NCI-H2196 treated with DMSO at 0.1 percent for 48 hours (cell line): ENCODE measurements at regions not wholly inside any gene's neighbourhood (a gene's known extent, or its start where the extent isn't known, plus 50 kb on each side); places are given as distances from the start of the nearest gene placed in this dataset.
"Not testable (repeated sequence)": the region's sequence is repeated elsewhere in the genome, so short reads cannot be mapped to it uniquely, and the experiment has no call there.

Experiments
- DNase-seq: peaks from one replicate; lab custom pipeline; 2025; ENCODE audit not compliant: unreplicated experiment; lab: John Stamatoyannopoulos, UW

GRCh38 chr2:138215958-138216357 is 251.7 kb downstream of the HNMT start:
- DNase-seq = no peak

GRCh38 chr2:138217975-138218374 is 253.7 kb downstream of the HNMT start:
- no peak for DNase-seq

- no peak for DNase-seq
Measured at GRCh38 chr2:138218397-138218796, 254.1 kb downstream of the HNMT start.

GRCh38 chr2:138219961-138220360 is 255.7 kb downstream of the HNMT start:
- no peak for DNase-seq

- DNase-seq = no peak
Measured at GRCh38 chr2:138221358-138221757, 257.1 kb downstream of the HNMT start.

GRCh38 chr2:138223319-138223718 is 259.0 kb downstream of the HNMT start:
- DNase-seq = no peak

- DNase-seq = no peak
Measured at GRCh38 chr2:138227195-138227594, 262.9 kb downstream of the HNMT start.

- no peak for DNase-seq
Measured at GRCh38 chr2:138228101-138228500, 263.8 kb downstream of the HNMT start.

- DNase-seq = no peak
Measured at GRCh38 chr2:138234265-138234664, 267.3 kb upstream of the SPOPL start.

GRCh38 chr2:138235041-138235440 is 266.5 kb upstream of the SPOPL start:
- DNase-seq = no peak

- no peak for DNase-seq
Measured at GRCh38 chr2:138236142-138236541, 265.4 kb upstream of the SPOPL start.

- no peak for DNase-seq
Measured at GRCh38 chr2:138237667-138238384, 263.7 kb upstream of the SPOPL start.

- no peak for DNase-seq
Measured at GRCh38 chr2:138238908-138239307, 262.7 kb upstream of the SPOPL start.

- DNase-seq = no peak
Measured at GRCh38 chr2:138239902-138240491, 261.6 kb upstream of the SPOPL start.

- no peak for DNase-seq
Measured at GRCh38 chr2:138243372-138243771, 258.2 kb upstream of the SPOPL start.

GRCh38 chr2:138244501-138244925 is 257.1 kb upstream of the SPOPL start:
- no peak for DNase-seq

- no peak for DNase-seq
Measured at GRCh38 chr2:138245310-138245709, 256.3 kb upstream of the SPOPL start.

- no peak for DNase-seq
Measured at GRCh38 chr2:138247302-138247701, 254.3 kb upstream of the SPOPL start.

- no peak for DNase-seq
Measured at GRCh38 chr2:138249207-138249606, 252.4 kb upstream of the SPOPL start.

GRCh38 chr2:138250843-138251320 is 250.7 kb upstream of the SPOPL start:
- not testable (repeated sequence) for DNase-seq

- no peak for DNase-seq
Measured at GRCh38 chr2:138252587-138252986, 249.0 kb upstream of the SPOPL start.

GRCh38 chr2:138255670-138256069 is 245.9 kb upstream of the SPOPL start:
- no peak for DNase-seq
